Mesothelial cell of epicardium (in vitro differentiated cells): ENCODE measurements at regions not wholly inside any gene's neighbourhood (a gene's known extent, or its start where the extent isn't known, plus 50 kb on each side); places are given as distances from the start of the nearest gene placed in this dataset.

ENCODE experiments used
- DNase-seq, 2 experiments: peaks; one replicate each; pipeline ENCODE4 v3.0.0; 2021; ENCODE audit warnings: low spot score in 2 of 2; ENCODE audit not compliant: unreplicated experiment in 2 of 2
- H3K27ac Mint-ChIP-seq: 2 replicates; pipeline ENCODE4 v1.8.0; 2021; ENCODE audit warnings: mixed read lengths
- H3K27me3 Mint-ChIP-seq: 2 replicates; pipeline ENCODE4 v1.8.0; 2021; ENCODE audit warnings: low read depth, mixed read lengths
- H3K36me3 Mint-ChIP-seq: 2 replicates; pipeline ENCODE4 v1.8.0; 2021; ENCODE audit warnings: mixed read lengths
- H3K4me1 Mint-ChIP-seq: 2 replicates; pipeline ENCODE4 v1.8.0; 2021; ENCODE audit warnings: mixed read lengths
- H3K4me3 Mint-ChIP-seq: 2 replicates; pipeline ENCODE4 v1.8.0; 2021; ENCODE audit warnings: mild to moderate bottlenecking, moderate library complexity, mixed read lengths
- H3K9me3 Mint-ChIP-seq: 2 replicates; pipeline ENCODE4 v1.8.0; 2021; ENCODE audit warnings: mixed read lengths
- TF ChIP-seq, protein P1 (sequence below): fragments of 200-600 bp; sonication (generic); IDR thresholded peaks from one replicate; pipeline ENCODE4 v1.5.0; 2021; ENCODE audit warnings: antibody characterized with exemption; ENCODE audit not compliant: unreplicated experiment

DNA sequence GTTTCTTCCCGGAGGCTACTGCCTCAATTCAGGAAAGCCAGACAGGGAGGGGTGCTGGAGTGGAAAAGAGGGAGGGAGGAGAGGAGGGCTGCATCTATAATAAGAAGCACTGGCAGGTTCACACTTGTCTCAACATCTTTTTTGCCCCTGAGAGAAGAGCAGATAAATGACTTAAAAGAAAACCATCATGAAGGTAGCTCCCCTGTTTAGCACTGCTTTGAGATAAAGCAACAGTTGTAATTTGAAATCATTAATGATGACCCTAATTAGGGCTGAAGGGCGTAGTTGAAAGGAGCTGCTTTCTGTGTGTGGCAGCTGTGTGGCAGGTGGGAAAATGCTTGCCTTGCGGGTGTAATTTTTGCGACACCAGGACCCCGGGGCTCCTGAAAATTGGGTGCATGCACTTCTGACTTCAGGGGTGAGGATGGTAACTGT lies 222.8 kb upstream of the IL12A start:
- H3K27me3 Mint-ChIP-seq: no peaks in the 10 kb centered on the region
- peaks cover 54% of the 10 kb centered on the region for H3K4me1 Mint-ChIP-seq
- DNase-seq: no peak
- H3K9me3 Mint-ChIP-seq: no peaks in the 10 kb centered on the region
- peak overlapping the region; percentile 92 for H3K27ac Mint-ChIP-seq
- H3K36me3 Mint-ChIP-seq: peaks cover 9% of the 10 kb centered on the region
- TF ChIP-seq, protein P1, sequence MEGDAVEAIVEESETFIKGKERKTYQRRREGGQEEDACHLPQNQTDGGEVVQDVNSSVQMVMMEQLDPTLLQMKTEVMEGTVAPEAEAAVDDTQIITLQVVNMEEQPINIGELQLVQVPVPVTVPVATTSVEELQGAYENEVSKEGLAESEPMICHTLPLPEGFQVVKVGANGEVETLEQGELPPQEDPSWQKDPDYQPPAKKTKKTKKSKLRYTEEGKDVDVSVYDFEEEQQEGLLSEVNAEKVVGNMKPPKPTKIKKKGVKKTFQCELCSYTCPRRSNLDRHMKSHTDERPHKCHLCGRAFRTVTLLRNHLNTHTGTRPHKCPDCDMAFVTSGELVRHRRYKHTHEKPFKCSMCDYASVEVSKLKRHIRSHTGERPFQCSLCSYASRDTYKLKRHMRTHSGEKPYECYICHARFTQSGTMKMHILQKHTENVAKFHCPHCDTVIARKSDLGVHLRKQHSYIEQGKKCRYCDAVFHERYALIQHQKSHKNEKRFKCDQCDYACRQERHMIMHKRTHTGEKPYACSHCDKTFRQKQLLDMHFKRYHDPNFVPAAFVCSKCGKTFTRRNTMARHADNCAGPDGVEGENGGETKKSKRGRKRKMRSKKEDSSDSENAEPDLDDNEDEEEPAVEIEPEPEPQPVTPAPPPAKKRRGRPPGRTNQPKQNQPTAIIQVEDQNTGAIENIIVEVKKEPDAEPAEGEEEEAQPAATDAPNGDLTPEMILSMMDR: no peak
- peak overlapping the region; percentile 80 for H3K4me3 Mint-ChIP-seq

DNA sequence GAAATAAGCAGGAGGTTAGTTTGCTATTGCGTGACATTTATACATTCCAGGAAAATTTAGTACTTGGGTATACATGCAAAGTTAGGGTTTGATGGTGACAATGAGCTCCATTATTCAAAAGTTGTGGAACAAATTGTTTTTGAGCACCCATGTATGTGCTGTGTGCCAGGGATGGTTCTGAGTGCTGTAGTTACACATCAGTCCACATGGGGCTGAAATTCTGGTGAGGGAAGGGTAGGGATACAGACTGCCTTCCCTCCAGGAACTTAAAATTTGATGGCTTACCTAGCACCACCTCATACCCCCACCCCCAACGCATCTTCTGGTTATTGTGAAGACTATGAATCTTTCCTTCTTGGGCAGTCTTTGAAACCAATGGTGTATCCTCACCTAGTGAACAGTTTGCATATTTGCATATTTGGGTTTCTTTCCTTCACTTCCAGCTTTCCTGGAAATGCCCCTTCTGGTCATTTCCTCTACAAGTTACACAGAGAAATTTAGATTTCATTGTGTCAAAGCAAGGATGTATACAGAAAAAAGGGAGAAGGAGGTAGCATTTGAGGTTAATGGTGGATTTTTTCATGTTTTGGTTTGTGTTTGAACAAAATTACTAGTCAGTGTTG lies 222.0 kb upstream of the IL12A start:
- H3K27me3 Mint-ChIP-seq: no peaks in the 10 kb centered on the region
- H3K27ac Mint-ChIP-seq: peak overlapping the region; percentile 28
- H3K4me1 Mint-ChIP-seq: peaks cover 52% of the 10 kb centered on the region
- no peak for DNase-seq
- TF ChIP-seq, protein P1: peak; percentile 50
- H3K4me3 Mint-ChIP-seq: peak overlapping the region; percentile 80
- peaks cover 9% of the 10 kb centered on the region for H3K36me3 Mint-ChIP-seq
- H3K9me3 Mint-ChIP-seq: no peaks in the 10 kb centered on the region

DNA sequence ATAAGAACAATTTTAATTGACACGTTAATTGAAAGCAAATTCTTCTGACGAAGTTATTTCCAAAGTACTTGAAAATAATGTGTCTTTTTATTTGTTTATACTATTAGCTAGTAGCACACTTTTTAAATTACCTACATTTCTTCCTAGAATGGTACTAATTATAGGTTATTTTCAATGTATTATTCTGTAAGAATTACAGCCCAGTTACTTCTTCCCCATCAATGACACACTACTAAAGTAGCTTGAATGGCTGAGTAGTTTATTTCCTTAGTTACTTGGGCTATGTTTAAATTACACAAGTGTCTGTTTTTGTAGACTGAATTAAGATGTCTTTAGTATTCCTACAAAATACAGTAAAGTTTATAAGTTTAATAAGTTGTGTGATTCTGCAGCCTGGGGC lies 217.6 kb upstream of the IL12A start:
- no peak overlapping the region for H3K4me3 Mint-ChIP-seq
- H3K36me3 Mint-ChIP-seq: peaks cover 9% of the 10 kb centered on the region
- TF ChIP-seq, protein P1: no peak
- H3K4me1 Mint-ChIP-seq: peaks cover 59% of the 10 kb centered on the region
- no peak for DNase-seq
- H3K27me3 Mint-ChIP-seq: no peaks in the 10 kb centered on the region
- no peak overlapping the region for H3K27ac Mint-ChIP-seq
- no peaks in the 10 kb centered on the region for H3K9me3 Mint-ChIP-seq

DNA sequence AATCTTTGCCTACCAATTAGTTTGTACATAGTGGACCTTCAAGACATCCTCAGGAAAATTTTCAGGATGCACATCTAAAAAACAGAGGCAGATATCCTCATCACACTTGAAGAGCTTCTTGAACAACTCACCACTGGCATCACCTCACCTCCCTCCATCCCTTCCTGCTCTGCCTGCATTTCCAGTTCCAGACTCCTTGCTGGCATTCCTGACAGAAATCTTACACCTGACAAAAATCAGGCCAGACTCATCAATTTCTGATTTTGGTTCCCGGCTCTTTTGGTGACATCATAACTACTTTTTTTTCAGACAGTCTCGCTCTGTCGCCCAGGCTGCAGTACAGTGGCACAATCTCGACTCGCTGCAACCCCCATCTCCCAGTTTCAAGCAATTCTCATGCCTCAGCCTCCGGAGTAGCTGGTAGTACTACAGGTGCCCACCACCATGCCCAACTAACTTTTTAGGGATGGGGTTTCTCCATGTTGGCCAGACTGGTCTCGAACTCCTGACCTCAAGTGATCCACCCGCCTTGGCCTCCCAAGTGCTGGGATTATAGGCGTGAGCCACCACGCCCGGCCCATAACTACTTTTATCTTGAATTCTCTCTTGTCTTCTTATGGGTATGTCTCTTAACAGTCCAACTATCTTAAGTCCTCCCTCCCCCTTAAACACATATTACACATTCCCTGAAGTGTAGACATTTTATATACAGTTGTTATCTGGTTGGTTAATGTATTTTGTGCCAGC lies 216.6 kb upstream of the IL12A start:
- H3K27ac Mint-ChIP-seq: peak overlapping the region; percentile 52
- TF ChIP-seq, protein P1: no peak

DNA sequence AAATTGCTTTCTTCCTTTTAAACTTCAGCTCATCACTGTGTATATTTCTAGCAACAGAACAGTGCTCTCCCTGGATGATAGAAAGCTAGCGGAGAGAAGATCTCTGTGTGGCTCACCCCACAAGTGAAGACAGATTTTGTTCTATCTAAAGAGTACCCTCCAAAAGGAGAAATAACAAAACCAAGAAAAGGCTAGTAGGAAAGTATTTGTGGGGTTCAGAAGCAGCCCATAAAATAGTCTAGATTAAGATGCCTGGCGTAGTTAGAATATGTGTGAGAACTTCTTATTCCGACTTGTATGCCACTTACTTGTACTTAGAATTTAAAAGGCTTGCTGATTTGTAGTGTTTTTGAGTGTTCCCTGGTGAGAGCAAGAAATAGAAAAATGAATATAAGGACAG lies 214.9 kb upstream of the IL12A start:
- Mint-ChIP-seq H3K4me1 (peaks cover 53% of the 10 kb centered on the region), H3K9me3 (no peaks in the 10 kb centered on the region)
- DNase-seq: no peak

More for the DNA sequence above, 216.6 kb upstream of the IL12A start:
- Mint-ChIP-seq H3K4me3 (no peak overlapping the region), H3K4me1 (peaks cover 59% of the 10 kb centered on the region), H3K36me3 (peaks cover 9% of the 10 kb centered on the region), H3K9me3 (no peaks in the 10 kb centered on the region), H3K27me3 (no peaks in the 10 kb centered on the region)
- no peak for DNase-seq

More for the DNA sequence above, 214.9 kb upstream of the IL12A start:
- Mint-ChIP-seq H3K36me3 (peaks cover 5% of the 10 kb centered on the region), H3K27ac (peak overlapping the region; percentile 52), H3K4me3 (no peak overlapping the region), H3K27me3 (no peaks in the 10 kb centered on the region)
- TF ChIP-seq, protein P1: no peak
